ENCODE measurements at regions not wholly inside any gene's neighbourhood (a gene's known extent, or its start where the extent isn't known, plus 50 kb on each side); places are given as distances from the start of the nearest gene placed in this dataset.

- Histone ChIP-seq H3K36me3 (replicated peaks in 1 of 2; ENCODE audit: control insufficient read depth in 1 of 2, insufficient read depth in 2 of 2, low read length in 1 of 2) (peaks cover 0 to 9% of the 10 kb centered on the region in 2 experiments), H3K4me1 (ENCODE audit: control insufficient read depth in 1 of 2, insufficient read depth in 2 of 2, low read depth in 1 of 2, low read length in 1 of 2) (peaks cover 9 to 21% of the 10 kb centered on the region in 2 experiments; a peak in 2 of 4 replicates), H3K27ac (ENCODE audit: low read depth in 2 of 2, low read length in 1 of 2) (peak overlapping the region in 1 of 2 experiments; percentile 51; a peak in 2 of 4 replicates), H3K27me3 (ENCODE audit: insufficient read depth) (no peaks in the 10 kb centered on the region), H3K9me3 (no peaks in the 10 kb centered on the region), H3K9me2 (no peaks in the 10 kb centered on the region), H3F3A (replicated peaks; ENCODE audit: insufficient read depth) (no peaks in the 10 kb centered on the region), H3K9ac (no peak overlapping the region), H3K4me2 (no peak overlapping the region), H3K79me2 (ENCODE audit: insufficient read depth) (no peaks in the 10 kb centered on the region; the same call in 1 of the 2 replicates), H4K20me1 (ENCODE audit: insufficient read depth) (no peaks in the 10 kb centered on the region), H2AFZ (ENCODE audit: low read depth) (no peak overlapping the region), H3K4me3 (ENCODE audit: low read depth in 2 of 2, low read length in 1 of 2) (no peak overlapping the region)
- WGBS (ENCODE audit: low lambda C conversion rate) = 97% methylated on average over 4 of the region's 4 CpGs
- ChIA-PET CTCF (interaction anchor here (1.2 kb wide), 1 partner anchor 38 kb away, joined by 3 read pairs; no protein-coding TSS in a partner anchor), POLR2A (no interaction called here)
- no peak for TF ChIP-seq ELF1 (IDR thresholded peaks at IDR 0.05)
- TF ChIP-seq CTCF (IDR thresholded peaks at IDR 0.05) = no peak
- no peak for TF ChIP-seq GABPA (IDR thresholded peaks at IDR 0.05; ENCODE audit: low read depth)
- no peak for TF ChIP-seq NRF1 (IDR thresholded peaks at IDR 0.05; ENCODE audit: low read depth, low read length)
- no peak for TF ChIP-seq YY1 (IDR thresholded peaks at IDR 0.05; ENCODE audit: low read depth)
- TF ChIP-seq NFIC (IDR thresholded peaks at IDR 0.05; ENCODE audit: borderline replicate concordance) = no peak
- TF ChIP-seq USF1 (IDR thresholded peaks at IDR 0.05; ENCODE audit: borderline replicate concordance, low read depth) = no peak
- no peak for TF ChIP-seq IRF3 (IDR thresholded peaks at IDR 0.05; ENCODE audit: low read depth, low read length)
- no peak for TF ChIP-seq RFX5 (IDR thresholded peaks at IDR 0.05; ENCODE audit: low read length)
- no peak for TF ChIP-seq TEAD4 (IDR thresholded peaks at IDR 0.05; ENCODE audit: borderline replicate concordance, insufficient read depth)
- TF ChIP-seq RAD21 (IDR thresholded peaks at IDR 0.05; ENCODE audit: low read length) = no peak
- no peak for TF ChIP-seq FOSL2 (IDR thresholded peaks at IDR 0.05; ENCODE audit: borderline replicate concordance, low read depth)
- no peak for TF ChIP-seq PBX3 (IDR thresholded peaks at IDR 0.05)
- TF ChIP-seq POLR2AphosphoS5 (IDR thresholded peaks at IDR 0.05; ENCODE audit: low read depth, low read length) = no peak
- TF ChIP-seq MAX (IDR thresholded peaks at IDR 0.05; ENCODE audit: low read depth) = no peak
- no peak for TF ChIP-seq REST (IDR thresholded peaks at IDR 0.05; ENCODE audit: low read depth, low read length)
- TF ChIP-seq SMC3 (IDR thresholded peaks at IDR 0.05; ENCODE audit: low read depth, low read length) = no peak
- no peak for DNase-seq
Observed at GRCh38 chr6:22073516-22074198, 223.2 kb downstream of the PRL start.
